DND-41 (cell line): ENCODE measurements at regions not wholly inside any gene's neighbourhood (a gene's known extent, or its start where the extent isn't known, plus 50 kb on each side); places are given as distances from the start of the nearest gene placed in this dataset.

Source experiments
- ATAC-seq: fragments of 200-7000 bp; cut with Tn5 transposase; 3 replicates; pipeline ENCODE4 v1.9.1; 2021; ENCODE audit warnings: low read depth; ENCODE audit not compliant: insufficient read depth
- DNase-seq: peaks from one replicate; pipeline ENCODE4 v3.0.0-alpha.2; 2020
- H2AFZ ChIP-seq: 2 replicates; pipeline ENCODE4 v1.6.0; 2012; ENCODE audit warnings: low read depth, low read length
- H3K27ac ChIP-seq: 2 replicates; pipeline ENCODE4 v1.5.1; 2012; ENCODE audit warnings: low read length, inconsistent platforms
- H3K27me3 ChIP-seq: fragments of 200-600 bp; sonication (generic); 2 replicates; pipeline ENCODE4 v1.6.0; 2012; ENCODE audit warnings: low read length, mild to moderate bottlenecking, inconsistent platforms; ENCODE audit not compliant: insufficient read depth, poor library complexity
- H3K36me3 ChIP-seq: 2 replicates; pipeline ENCODE4 v1.5.1; 2012; ENCODE audit warnings: low read length, inconsistent platforms; ENCODE audit not compliant: insufficient read depth
- H3K4me1 ChIP-seq: 2 replicates; pipeline ENCODE4 v1.5.1; 2012; ENCODE audit warnings: mild to moderate bottlenecking, low read length; ENCODE audit not compliant: insufficient read depth
- H3K4me2 ChIP-seq: 2 replicates; pipeline ENCODE4 v1.6.0; 2012; ENCODE audit warnings: mild to moderate bottlenecking, moderate library complexity, low read length, inconsistent platforms; ENCODE audit not compliant: insufficient read depth
- H3K4me3 ChIP-seq, 2 experiments: fragments of 200-600 bp in 1 of 2; shearing (Covaris generic) in 1 of 2; 2 replicates each; pipeline ENCODE4 v1.5.1; 2012 to 2016; ENCODE audit warnings: inconsistent platforms in 2 of 2, low read length in 2 of 2, mild to moderate bottlenecking in 2 of 2, low read depth in 1 of 2, moderate library complexity in 1 of 2
- H3K79me2 ChIP-seq: 2 replicates; pipeline ENCODE4 v1.6.0; 2012; ENCODE audit warnings: low read length, inconsistent platforms; ENCODE audit not compliant: insufficient read depth
- H3K9ac ChIP-seq: 2 replicates; pipeline ENCODE4 v1.6.0; 2012; ENCODE audit warnings: low read depth, mild to moderate bottlenecking, inconsistent platforms, low read length, moderate library complexity
- H3K9me3 ChIP-seq: 2 replicates; pipeline ENCODE4 v1.5.1; 2012; ENCODE audit warnings: low read length, moderate library complexity, mild to moderate bottlenecking, inconsistent platforms; ENCODE audit not compliant: insufficient read depth, severe bottlenecking
- H4K20me1 ChIP-seq: 2 replicates; pipeline ENCODE4 v1.6.0; 2012; ENCODE audit warnings: low read length; ENCODE audit not compliant: insufficient read depth
- CTCF ChIP-seq: IDR thresholded peaks from 2 replicates; pipeline ENCODE4 v1.5.1; 2012; ENCODE audit warnings: borderline replicate concordance, low read length, moderate library complexity, mild to moderate bottlenecking; ENCODE audit not compliant: poor library complexity, severe bottlenecking; ENCODE audit errors: extremely low read depth
- EZH2 ChIP-seq: IDR thresholded peaks from 3 replicates; pipeline ENCODE4 v1.6.1; 2012; ENCODE audit warnings: borderline replicate concordance, low read depth, mild to moderate bottlenecking, moderate library complexity, low read length, inconsistent platforms; ENCODE audit not compliant: severe bottlenecking

- no peaks in the 10 kb centered on the region for H3K4me1 ChIP-seq
- no peaks in the 10 kb centered on the region for H3K27me3 ChIP-seq
- H3K9ac ChIP-seq: no peak overlapping the region
- H4K20me1 ChIP-seq: no peaks in the 10 kb centered on the region
- H3K4me3 ChIP-seq: no peak overlapping the region
- H3K27ac ChIP-seq: no peak overlapping the region
- ATAC-seq (no peak), DNase-seq (no peak)
- H3K4me2 ChIP-seq: no peak overlapping the region
- H2AFZ ChIP-seq: no peak overlapping the region
- no peaks in the 10 kb centered on the region for H3K9me3 ChIP-seq
- TF ChIP-seq EZH2 (no peak), CTCF (no peak)
- no peaks in the 10 kb centered on the region for H3K79me2 ChIP-seq
- H3K36me3 ChIP-seq: no peaks in the 10 kb centered on the region
These were observed 216.8 kb downstream of the FBXO8 start for GRCh38 chr4:174066611-174067205.

GRCh38 chr4:174062831-174063230, 220.6 kb downstream of the FBXO8 start:
- no peak overlapping the region for H3K4me3 ChIP-seq
- no peak overlapping the region for H3K4me2 ChIP-seq
- no peaks in the 10 kb centered on the region for H3K79me2 ChIP-seq
- ATAC-seq: no peak
- H3K9me3 ChIP-seq: no peaks in the 10 kb centered on the region
- no peak overlapping the region for H3K9ac ChIP-seq
- H3K27me3 ChIP-seq: no peaks in the 10 kb centered on the region
- no peak for DNase-seq
- no peak overlapping the region for H2AFZ ChIP-seq
- H3K4me1 ChIP-seq: no peaks in the 10 kb centered on the region
- H3K27ac ChIP-seq: no peak overlapping the region
- H4K20me1 ChIP-seq: no peaks in the 10 kb centered on the region
- no peaks in the 10 kb centered on the region for H3K36me3 ChIP-seq
- no peak for TF ChIP-seq CTCF
- TF ChIP-seq EZH2: no peak

- no peak overlapping the region for H3K27ac ChIP-seq
- H3K4me3 ChIP-seq: no peak overlapping the region
- H3K4me2 ChIP-seq: no peak overlapping the region
- DNase-seq (no peak), ATAC-seq (no peak)
- no peak overlapping the region for H2AFZ ChIP-seq
- no peaks in the 10 kb centered on the region for H3K4me1 ChIP-seq
- no peaks in the 10 kb centered on the region for H3K27me3 ChIP-seq
- H3K36me3 ChIP-seq: no peaks in the 10 kb centered on the region
- no peaks in the 10 kb centered on the region for H3K9me3 ChIP-seq
- no peaks in the 10 kb centered on the region for H3K79me2 ChIP-seq
- TF ChIP-seq CTCF (no peak), EZH2 (no peak)
- no peaks in the 10 kb centered on the region for H4K20me1 ChIP-seq
- H3K9ac ChIP-seq: no peak overlapping the region
These were observed 222.4 kb downstream of the FBXO8 start for GRCh38 chr4:174061026-174061425.

- Histone ChIP-seq H3K9me3 (no peaks in the 10 kb centered on the region), H3K27ac (no peak overlapping the region), H3K4me1 (no peaks in the 10 kb centered on the region), H3K79me2 (no peaks in the 10 kb centered on the region), H3K4me2 (no peak overlapping the region), H3K9ac (no peak overlapping the region), H2AFZ (no peak overlapping the region), H3K4me3 (no peak overlapping the region), H3K36me3 (no peaks in the 10 kb centered on the region), H3K27me3 (no peaks in the 10 kb centered on the region), H4K20me1 (no peaks in the 10 kb centered on the region)
- DNase-seq (no peak), ATAC-seq (no peak)
- TF ChIP-seq CTCF (no peak), EZH2 (no peak)
These were observed 224.6 kb downstream of the FBXO8 start for GRCh38 chr4:174058846-174059245.
